H9 (cell line): ENCODE measurements at regions not wholly inside any gene's neighbourhood (a gene's known extent, or its start where the extent isn't known, plus 50 kb on each side); places are given as distances from the start of the nearest gene placed in this dataset.

ENCODE experiments used
- DNase-seq: peaks from one replicate; pipeline ENCODE4 v3.0.0-alpha.2; 2017
- H2AFZ ChIP-seq: one replicate; pipeline ENCODE4 v1.6.1; 2013; ENCODE audit warnings: mild to moderate bottlenecking, low read length, control low read depth, moderate library complexity
- H2AK5ac ChIP-seq: 2 replicates; pipeline ENCODE4 v1.6.1; 2013; ENCODE audit warnings: low read length, control low read depth, mixed read lengths; ENCODE audit not compliant: insufficient read length
- H2BK120ac ChIP-seq: one replicate; pipeline ENCODE4 v1.6.1; 2013; ENCODE audit warnings: low read depth, mild to moderate bottlenecking, low read length, control low read depth, inconsistent platforms; ENCODE audit not compliant: poor library complexity, severe bottlenecking
- H2BK12ac ChIP-seq: 2 replicates; pipeline ENCODE4 v1.6.1; 2013; ENCODE audit warnings: low read length, control low read depth, mixed read lengths, low read depth; ENCODE audit not compliant: insufficient read length
- H2BK15ac ChIP-seq: 2 replicates; pipeline ENCODE4 v1.6.1; 2013; ENCODE audit warnings: low read depth, low read length, control low read depth
- H2BK20ac ChIP-seq: one replicate; pipeline ENCODE4 v1.6.1; 2013; ENCODE audit warnings: low read depth, mild to moderate bottlenecking, low read length, control low read depth, inconsistent platforms; ENCODE audit not compliant: poor library complexity, severe bottlenecking
- H2BK5ac ChIP-seq: 2 replicates; pipeline ENCODE4 v1.6.1; 2013; ENCODE audit warnings: low read length, control low read depth, mixed read lengths; ENCODE audit not compliant: insufficient read length
- H3K14ac ChIP-seq: 2 replicates; pipeline ENCODE4 v1.6.1; 2013; ENCODE audit warnings: low read length, control low read depth; ENCODE audit not compliant: insufficient read depth
- H3K18ac ChIP-seq: 2 replicates; pipeline ENCODE4 v1.6.1; 2013; ENCODE audit warnings: low read depth, mild to moderate bottlenecking, mixed read lengths, low read length, control low read depth; ENCODE audit not compliant: insufficient read length
- H3K23ac ChIP-seq: 2 replicates; pipeline ENCODE4 v1.6.1; 2013; ENCODE audit warnings: low read length, control low read depth, mixed read lengths, low read depth; ENCODE audit not compliant: insufficient read length
- H3K23me2 ChIP-seq: 2 replicates; pipeline ENCODE4 v1.6.1; 2013; ENCODE audit warnings: low read depth, mild to moderate bottlenecking, mixed read lengths, low read length, control low read depth; ENCODE audit not compliant: insufficient read length, poor library complexity, severe bottlenecking
- H3K27ac ChIP-seq: 2 replicates; pipeline ENCODE4 v1.5.1; 2013; ENCODE audit warnings: low read length, control low read depth, mixed read lengths, low read depth; ENCODE audit not compliant: insufficient read length
- H3K27me3 ChIP-seq: 2 replicates; pipeline ENCODE4 v1.6.1; 2013; ENCODE audit warnings: low read length, control low read depth, inconsistent platforms; ENCODE audit not compliant: insufficient read depth
- H3K4ac ChIP-seq: 2 replicates; pipeline ENCODE4 v1.6.1; 2013; ENCODE audit warnings: low read depth, mild to moderate bottlenecking, control low read depth, inconsistent platforms, low read length, moderate library complexity
- H3K4me1 ChIP-seq: 2 replicates; pipeline ENCODE4 v1.6.1; 2013; ENCODE audit warnings: low read length, control low read depth, inconsistent platforms; ENCODE audit not compliant: insufficient read depth
- H3K4me2 ChIP-seq: 2 replicates; pipeline ENCODE4 v1.6.1; 2013; ENCODE audit warnings: low read length, control low read depth, mixed read lengths; ENCODE audit not compliant: insufficient read length, insufficient read depth
- H3K56ac ChIP-seq: 2 replicates; pipeline ENCODE4 v1.6.1; 2013; ENCODE audit warnings: low read depth, mild to moderate bottlenecking, mixed read lengths, low read length, control low read depth; ENCODE audit not compliant: insufficient read length
- H3K79me1 ChIP-seq: 2 replicates; pipeline ENCODE4 v1.6.1; 2013; ENCODE audit warnings: low read depth, mild to moderate bottlenecking, moderate library complexity, low read length, control low read depth, inconsistent platforms; ENCODE audit not compliant: insufficient read depth, poor library complexity, severe bottlenecking
- H3K79me2 ChIP-seq: 2 replicates; pipeline ENCODE4 v1.6.1; 2013; ENCODE audit warnings: low read length, control low read depth, inconsistent platforms; ENCODE audit not compliant: insufficient read depth
- H3K9ac ChIP-seq: 2 replicates; pipeline ENCODE4 v1.6.1; 2013; ENCODE audit warnings: low read length, control low read depth, mixed read lengths; ENCODE audit not compliant: insufficient read length; ENCODE audit errors: extremely low read depth
- H3K9me3 ChIP-seq: one replicate; pipeline ENCODE4 v1.6.1; 2013; ENCODE audit warnings: low read depth, low read length, inconsistent platforms; ENCODE audit not compliant: control insufficient read depth
- H3T11ph ChIP-seq: one replicate; pipeline ENCODE4 v1.6.1; 2013; ENCODE audit warnings: mild to moderate bottlenecking, low read length, control low read depth, inconsistent platforms
- H4K20me1 ChIP-seq: one replicate; pipeline ENCODE4 v1.6.1; 2013; ENCODE audit not compliant: control insufficient read depth, insufficient read length, insufficient read depth
- H4K5ac ChIP-seq: 2 replicates; pipeline ENCODE4 v1.6.1; 2013; ENCODE audit warnings: low read depth, mild to moderate bottlenecking, mixed read lengths, low read length, control low read depth; ENCODE audit not compliant: insufficient read length
- H4K8ac ChIP-seq: replicated peaks from 2 replicates; pipeline ENCODE4 v1.6.1; 2013; ENCODE audit warnings: low read length, control low read depth, mixed read lengths, low read depth; ENCODE audit not compliant: insufficient read length
- H4K91ac ChIP-seq: 2 replicates; pipeline ENCODE4 v1.6.1; 2013; ENCODE audit warnings: low read depth, mild to moderate bottlenecking, moderate library complexity, mixed read lengths, low read length, control low read depth; ENCODE audit not compliant: insufficient read length
- H3K27ac Mint-ChIP-seq, 3 experiments: 2 replicates in 2 of 3; 3 replicates in 1 of 3; pipeline ENCODE4 v1.8.0; 2020 to 2021; ENCODE audit warnings: mixed read lengths in 3 of 3, mild to moderate bottlenecking in 1 of 3, moderate library complexity in 1 of 3
- H3K27me3 Mint-ChIP-seq: 2 replicates; pipeline ENCODE4 v1.8.0; 2021; ENCODE audit warnings: low read depth, mild to moderate bottlenecking, moderate library complexity, mixed read lengths
- H3K36me3 Mint-ChIP-seq, 3 experiments: 2 replicates in 2 of 3; 3 replicates in 1 of 3; pipeline ENCODE4 v1.8.0; 2020 to 2021; ENCODE audit warnings: low read depth in 3 of 3, mixed read lengths in 3 of 3; ENCODE audit not compliant: insufficient read depth in 1 of 3
- H3K4me1 Mint-ChIP-seq, 2 experiments: 2 replicates each; pipeline ENCODE4 v1.8.0; 2020; ENCODE audit warnings: mixed read lengths in 2 of 2
- H3K4me3 Mint-ChIP-seq, 2 experiments: 2 replicates in 1 of 2; 3 replicates in 1 of 2; pipeline ENCODE4 v1.8.0; 2020 to 2021; ENCODE audit warnings: mild to moderate bottlenecking in 2 of 2, mixed read lengths in 2 of 2, moderate library complexity in 1 of 2
- H3K9me3 Mint-ChIP-seq, 2 experiments: 2 replicates in 1 of 2; 3 replicates in 1 of 2; pipeline ENCODE4 v1.8.0; 2020; ENCODE audit warnings: mild to moderate bottlenecking in 2 of 2, mixed read lengths in 2 of 2, moderate library complexity in 1 of 2
- CTCF ChIP-seq: fragments of 200-600 bp; sonication (generic); conservative IDR thresholded peaks from 3 replicates; pipeline ENCODE4 v1.8.0; 2021; ENCODE audit warnings: antibody characterized with exemption, mild to moderate bottlenecking
- WGBS: extraction: QIAGEN DNeasy Blood & Tissue Kit; methylation state at CpG from one replicate; pipeline ENCODE4 v1.1.7; 2013; ENCODE audit warnings: missing lambda C conversion rate, low lambda C conversion rate, mixed read lengths; ENCODE audit not compliant: insufficient read length; ENCODE audit errors: extremely low coverage; 5-methylcytosine and 5-hydroxymethylcytosine counted together

- H3K23ac ChIP-seq: no peak overlapping the region
- H3K4me1 Mint-ChIP-seq: no peaks in the 10 kb centered on the region
- no peak overlapping the region for H3K18ac ChIP-seq
- no peak for TF ChIP-seq CTCF
- H2BK20ac ChIP-seq: no peak overlapping the region
- H2AK5ac ChIP-seq: no peak overlapping the region
- no peak overlapping the region for H4K5ac ChIP-seq
- H3K56ac ChIP-seq: no peak overlapping the region
- no peaks in the 10 kb centered on the region for H3K79me1 ChIP-seq
- no peak overlapping the region for H2BK15ac ChIP-seq
- H3K4me1 ChIP-seq: no peaks in the 10 kb centered on the region
- H3K9me3 Mint-ChIP-seq: no peaks in the 10 kb centered on the region
- no peak for DNase-seq
- no peak overlapping the region for H3K4ac ChIP-seq
- WGBS: no CpG with 5 or more reads among the region's 6 CpGs
- no peaks in the 10 kb centered on the region for H3K27me3 Mint-ChIP-seq
- no peak overlapping the region for H3K4me2 ChIP-seq
- no peak overlapping the region for H3K9ac ChIP-seq
- no peak overlapping the region for H3K27ac ChIP-seq
- H3K9me3 ChIP-seq: no peaks in the 10 kb centered on the region
- no peak overlapping the region for H2BK12ac ChIP-seq
- H4K91ac ChIP-seq: no peak overlapping the region
- H2BK120ac ChIP-seq: no peak overlapping the region
- no peak overlapping the region for H4K8ac ChIP-seq
- no peak overlapping the region for H3K4me3 Mint-ChIP-seq
- H3K36me3 Mint-ChIP-seq: no peaks in the 10 kb centered on the region
- no peaks in the 10 kb centered on the region for H3K79me2 ChIP-seq
- no peak overlapping the region for H2AFZ ChIP-seq
- H3K14ac ChIP-seq: no peak overlapping the region
- no peak overlapping the region for H3K27ac Mint-ChIP-seq
- H3K23me2 ChIP-seq: no peaks in the 10 kb centered on the region
- H4K20me1 ChIP-seq: no peaks in the 10 kb centered on the region
- H3K27me3 ChIP-seq: no peaks in the 10 kb centered on the region
- H2BK5ac ChIP-seq: no peak overlapping the region
- H3T11ph ChIP-seq: no peak overlapping the region
These were observed 69.4 kb upstream of the SPATA31D4 start for GRCh38 chr9:81858657-81859430.
